ENCODE measurements at regions not wholly inside any gene's neighbourhood (a gene's known extent, or its start where the extent isn't known, plus 50 kb on each side); places are given as distances from the start of the nearest gene placed in this dataset.

DNA sequence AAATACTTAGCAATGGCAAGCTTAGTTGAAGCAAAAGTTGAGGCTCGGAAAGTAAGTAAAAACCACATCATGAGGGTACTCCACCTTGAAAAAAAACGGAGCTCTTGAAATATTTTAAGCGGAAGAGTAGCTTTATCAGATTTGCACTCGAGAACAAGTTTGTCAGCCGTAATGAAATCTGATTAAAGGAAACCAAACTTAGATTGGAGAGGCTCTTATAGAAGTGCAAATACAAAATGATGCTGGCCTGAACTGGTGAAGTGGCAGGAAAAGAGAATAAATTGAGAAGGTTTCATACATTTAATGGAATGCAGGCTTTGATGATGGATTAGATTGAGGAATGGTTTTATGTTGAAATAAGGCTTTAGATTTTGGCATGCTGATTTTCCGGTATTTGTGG is 484.2 kb downstream of the PID1 start:
- WGBS (ENCODE audit: insufficient coverage, low coverage, low lambda C conversion rate, missing lambda C conversion rate): 72% methylated on average over 6 of the region's 6 CpGs
- no peaks in the 10 kb centered on the region for H3K4me1 ChIP-seq
- intact Hi-C loops (cut with DNase I): no loop called here
- no peak for TF ChIP-seq POLR2A (IDR thresholded peaks at IDR 0.05)
- TF ChIP-seq, protein P1, sequence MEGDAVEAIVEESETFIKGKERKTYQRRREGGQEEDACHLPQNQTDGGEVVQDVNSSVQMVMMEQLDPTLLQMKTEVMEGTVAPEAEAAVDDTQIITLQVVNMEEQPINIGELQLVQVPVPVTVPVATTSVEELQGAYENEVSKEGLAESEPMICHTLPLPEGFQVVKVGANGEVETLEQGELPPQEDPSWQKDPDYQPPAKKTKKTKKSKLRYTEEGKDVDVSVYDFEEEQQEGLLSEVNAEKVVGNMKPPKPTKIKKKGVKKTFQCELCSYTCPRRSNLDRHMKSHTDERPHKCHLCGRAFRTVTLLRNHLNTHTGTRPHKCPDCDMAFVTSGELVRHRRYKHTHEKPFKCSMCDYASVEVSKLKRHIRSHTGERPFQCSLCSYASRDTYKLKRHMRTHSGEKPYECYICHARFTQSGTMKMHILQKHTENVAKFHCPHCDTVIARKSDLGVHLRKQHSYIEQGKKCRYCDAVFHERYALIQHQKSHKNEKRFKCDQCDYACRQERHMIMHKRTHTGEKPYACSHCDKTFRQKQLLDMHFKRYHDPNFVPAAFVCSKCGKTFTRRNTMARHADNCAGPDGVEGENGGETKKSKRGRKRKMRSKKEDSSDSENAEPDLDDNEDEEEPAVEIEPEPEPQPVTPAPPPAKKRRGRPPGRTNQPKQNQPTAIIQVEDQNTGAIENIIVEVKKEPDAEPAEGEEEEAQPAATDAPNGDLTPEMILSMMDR (IDR thresholded peaks at IDR 0.05): no peak
- DNase-seq (no peak), ATAC-seq (no peak)
- H3K36me3 ChIP-seq: no peaks in the 10 kb centered on the region
- no peak overlapping the region for H3K4me3 ChIP-seq
- H3K27me3 ChIP-seq: no peaks in the 10 kb centered on the region
- H3K9me3 ChIP-seq: no peaks in the 10 kb centered on the region
- H3K27ac ChIP-seq: no peak overlapping the region

DNA sequence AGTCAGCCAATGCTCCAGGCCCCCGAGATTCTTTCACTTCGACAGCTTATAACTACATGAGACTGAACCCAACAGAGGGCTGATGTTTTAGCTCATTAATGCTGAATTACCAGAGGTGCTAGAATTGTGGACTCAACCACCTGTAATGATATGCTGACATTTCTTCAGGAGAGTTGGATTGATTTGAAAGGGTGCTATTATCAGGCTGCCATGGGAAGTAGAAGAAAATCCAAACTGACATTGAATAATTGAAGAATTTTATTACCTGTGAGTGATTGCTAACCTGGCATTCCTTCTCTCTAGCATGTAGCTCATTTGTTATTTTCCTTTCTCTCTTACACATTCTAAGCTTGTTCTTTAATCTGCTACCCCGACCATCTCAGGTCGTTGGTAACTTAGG is 488.8 kb downstream of the PID1 start:
- Histone ChIP-seq H3K4me3 (no peak overlapping the region), H3K36me3 (no peaks in the 10 kb centered on the region), H3K4me1 (no peaks in the 10 kb centered on the region), H3K27ac (no peak overlapping the region), H3K9me3 (no peaks in the 10 kb centered on the region), H3K27me3 (no peaks in the 10 kb centered on the region)
- intact Hi-C loops (cut with DNase I): no loop called here
- WGBS (ENCODE audit: insufficient coverage, low coverage, low lambda C conversion rate, missing lambda C conversion rate): 48% methylated on average over 4 of the region's 4 CpGs
- DNase-seq: no peak
- ATAC-seq: no peak
- TF ChIP-seq, protein P1 (IDR thresholded peaks at IDR 0.05): no peak
- TF ChIP-seq POLR2A (IDR thresholded peaks at IDR 0.05): no peak

DNA sequence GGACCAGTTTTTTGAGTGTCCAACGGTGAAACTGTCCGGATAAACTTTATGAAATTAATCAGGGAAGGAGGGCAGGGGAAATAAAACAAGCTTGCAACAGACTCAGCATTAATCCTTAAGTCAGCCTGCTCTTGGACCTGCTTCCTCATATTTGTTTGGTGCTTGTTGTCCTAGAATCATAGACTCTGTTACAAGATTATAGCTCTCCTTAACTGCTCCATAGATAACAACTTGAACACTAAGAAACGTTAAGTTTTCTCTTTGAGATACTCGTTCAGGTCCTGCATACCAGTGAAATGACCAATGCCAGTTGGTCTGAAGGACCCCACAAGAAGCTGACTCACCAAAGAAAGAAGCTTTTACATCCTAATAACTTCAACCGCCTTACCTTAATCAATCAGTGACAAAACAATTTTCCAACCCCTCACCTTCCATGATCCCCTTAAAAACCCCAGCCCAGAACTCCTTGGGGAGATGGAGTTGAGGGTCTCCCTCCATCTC is 493.2 kb downstream of the PID1 start:
- DNase-seq: no peak
- no peak overlapping the region for H3K4me3 ChIP-seq
- no peaks in the 10 kb centered on the region for H3K36me3 ChIP-seq
- no peaks in the 10 kb centered on the region for H3K9me3 ChIP-seq
- intact Hi-C loops (cut with DNase I): no loop called here
- H3K27me3 ChIP-seq: no peaks in the 10 kb centered on the region
- no peak for TF ChIP-seq POLR2A (IDR thresholded peaks at IDR 0.05)
- TF ChIP-seq, protein P1 (IDR thresholded peaks at IDR 0.05): no peak
- H3K4me1 ChIP-seq: no peaks in the 10 kb centered on the region
- 58% methylated on average over 5 of the region's 5 CpGs for WGBS (ENCODE audit: insufficient coverage, low coverage, low lambda C conversion rate, missing lambda C conversion rate)
- no peak for ATAC-seq
- H3K27ac ChIP-seq: no peak overlapping the region

DNA sequence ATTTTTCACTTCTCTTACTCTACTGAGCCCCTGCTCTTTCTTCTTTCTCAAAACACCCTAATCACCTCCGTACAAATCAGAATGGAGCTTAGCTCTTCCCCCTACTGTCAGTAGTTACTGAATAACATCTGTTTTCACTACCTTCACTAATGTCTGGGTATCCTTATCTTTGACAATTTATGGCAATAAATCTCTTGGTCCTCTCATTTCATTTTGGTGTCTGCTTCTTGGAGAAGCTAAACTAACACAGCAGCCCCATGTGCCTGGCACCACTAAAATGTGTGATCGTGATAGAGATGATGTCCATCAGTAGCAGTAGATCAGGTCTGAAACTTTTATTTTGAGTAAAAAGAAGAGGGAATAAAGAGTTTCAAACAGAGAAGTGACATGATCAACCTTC is 496.5 kb downstream of the PID1 start:
- no peaks in the 10 kb centered on the region for H3K27me3 ChIP-seq
- H3K9me3 ChIP-seq: no peaks in the 10 kb centered on the region
- ATAC-seq (no peak), DNase-seq (no peak)
- WGBS (ENCODE audit: insufficient coverage, low coverage, low lambda C conversion rate, missing lambda C conversion rate): 65% methylated on average over 2 of the region's 2 CpGs
- no peak overlapping the region for H3K27ac ChIP-seq
- intact Hi-C loops (cut with DNase I): no loop called here
- no peak for TF ChIP-seq POLR2A (IDR thresholded peaks at IDR 0.05)
- TF ChIP-seq, protein P1 (IDR thresholded peaks at IDR 0.05): no peak
- no peak overlapping the region for H3K4me3 ChIP-seq
- no peaks in the 10 kb centered on the region for H3K4me1 ChIP-seq
- no peaks in the 10 kb centered on the region for H3K36me3 ChIP-seq

DNA sequence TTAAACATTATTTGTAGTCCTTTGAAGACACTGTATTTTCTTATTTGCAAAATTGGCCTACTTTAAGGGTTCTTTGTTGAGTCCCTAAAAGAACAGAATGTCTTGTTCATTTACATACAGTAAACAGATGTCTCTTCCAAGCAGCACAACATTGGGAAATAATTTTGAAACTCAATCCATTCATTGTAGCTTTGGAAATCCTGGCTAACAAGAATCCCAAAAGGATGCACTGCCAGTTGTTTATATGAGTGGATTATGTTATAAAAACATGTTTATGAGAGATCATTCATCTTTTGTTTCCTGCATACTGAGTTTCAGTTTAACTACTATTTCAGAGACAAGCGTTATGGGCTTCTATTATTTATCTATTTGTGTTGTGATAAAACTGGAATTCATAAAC is 499.3 kb downstream of the PID1 start:
- no peak overlapping the region for H3K4me3 ChIP-seq
- no peak for DNase-seq
- no peak for ATAC-seq
- H3K9me3 ChIP-seq: no peaks in the 10 kb centered on the region
- no peaks in the 10 kb centered on the region for H3K36me3 ChIP-seq
- no peaks in the 10 kb centered on the region for H3K27me3 ChIP-seq
- no peaks in the 10 kb centered on the region for H3K4me1 ChIP-seq
- H3K27ac ChIP-seq: no peak overlapping the region
- intact Hi-C loops (cut with DNase I): no loop called here
- TF ChIP-seq, protein P1 (IDR thresholded peaks at IDR 0.05): no peak
- no peak for TF ChIP-seq POLR2A (IDR thresholded peaks at IDR 0.05)
- WGBS (ENCODE audit: insufficient coverage, low coverage, low lambda C conversion rate, missing lambda C conversion rate): 58% methylated on average over 1 of the region's 1 CpG

Measured in right lobe of liver (tissue), 6 donors.